GM12872 (cell line): ENCODE measurements at regions not wholly inside any gene's neighbourhood (a gene's known extent, or its start where the extent isn't known, plus 50 kb on each side); places are given as distances from the start of the nearest gene placed in this dataset.

Experiments
- TF ChIP-seq, protein P1 (sequence below): IDR thresholded peaks from 3 replicates; pipeline ENCODE4 v1.5.1; 2011; ENCODE audit warnings: low read depth, mild to moderate bottlenecking, low read length, moderate library complexity; ENCODE audit not compliant: insufficient read depth

DNA sequence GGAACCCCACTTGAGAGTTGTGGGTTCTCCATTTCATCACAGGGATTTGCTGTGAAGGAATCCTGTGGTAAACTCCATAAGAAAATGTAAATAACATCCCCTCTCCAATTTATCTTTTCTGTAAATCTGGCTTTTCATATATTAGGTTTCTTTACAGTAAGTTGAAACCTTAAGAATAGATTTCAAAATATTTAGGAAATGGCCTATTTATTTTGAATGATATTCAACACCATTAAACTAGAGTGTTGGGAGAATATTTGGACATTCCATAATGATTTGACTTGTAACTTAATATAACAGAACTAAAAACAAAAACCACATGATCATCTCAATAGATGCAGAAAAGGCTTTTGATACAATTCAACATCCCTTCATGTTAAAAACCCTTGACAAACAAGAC lies 197.3 kb upstream of the PGRMC2 start:
- TF ChIP-seq, protein P1, sequence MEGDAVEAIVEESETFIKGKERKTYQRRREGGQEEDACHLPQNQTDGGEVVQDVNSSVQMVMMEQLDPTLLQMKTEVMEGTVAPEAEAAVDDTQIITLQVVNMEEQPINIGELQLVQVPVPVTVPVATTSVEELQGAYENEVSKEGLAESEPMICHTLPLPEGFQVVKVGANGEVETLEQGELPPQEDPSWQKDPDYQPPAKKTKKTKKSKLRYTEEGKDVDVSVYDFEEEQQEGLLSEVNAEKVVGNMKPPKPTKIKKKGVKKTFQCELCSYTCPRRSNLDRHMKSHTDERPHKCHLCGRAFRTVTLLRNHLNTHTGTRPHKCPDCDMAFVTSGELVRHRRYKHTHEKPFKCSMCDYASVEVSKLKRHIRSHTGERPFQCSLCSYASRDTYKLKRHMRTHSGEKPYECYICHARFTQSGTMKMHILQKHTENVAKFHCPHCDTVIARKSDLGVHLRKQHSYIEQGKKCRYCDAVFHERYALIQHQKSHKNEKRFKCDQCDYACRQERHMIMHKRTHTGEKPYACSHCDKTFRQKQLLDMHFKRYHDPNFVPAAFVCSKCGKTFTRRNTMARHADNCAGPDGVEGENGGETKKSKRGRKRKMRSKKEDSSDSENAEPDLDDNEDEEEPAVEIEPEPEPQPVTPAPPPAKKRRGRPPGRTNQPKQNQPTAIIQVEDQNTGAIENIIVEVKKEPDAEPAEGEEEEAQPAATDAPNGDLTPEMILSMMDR: no peak

DNA sequence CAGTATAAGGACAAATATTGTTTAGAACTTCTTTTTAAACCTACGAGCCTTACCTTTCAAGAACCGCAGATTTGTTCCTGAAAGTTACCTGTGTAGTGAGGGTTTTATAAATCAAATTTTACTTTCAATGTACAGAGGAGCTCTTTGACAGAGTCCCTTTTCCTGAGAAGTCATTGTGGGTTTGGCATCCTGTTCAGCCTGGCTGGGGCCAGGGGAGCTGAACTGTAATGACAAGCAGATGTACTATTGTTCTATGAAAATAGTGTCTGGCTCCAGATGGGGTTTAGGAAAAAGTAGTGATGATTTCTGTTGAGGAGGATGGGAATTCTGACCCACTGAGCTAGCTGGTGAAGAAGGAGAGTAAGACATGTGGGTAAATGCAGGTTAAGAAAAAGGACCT lies 196.2 kb upstream of the PGRMC2 start:
- TF ChIP-seq, protein P1: no peak

DNA sequence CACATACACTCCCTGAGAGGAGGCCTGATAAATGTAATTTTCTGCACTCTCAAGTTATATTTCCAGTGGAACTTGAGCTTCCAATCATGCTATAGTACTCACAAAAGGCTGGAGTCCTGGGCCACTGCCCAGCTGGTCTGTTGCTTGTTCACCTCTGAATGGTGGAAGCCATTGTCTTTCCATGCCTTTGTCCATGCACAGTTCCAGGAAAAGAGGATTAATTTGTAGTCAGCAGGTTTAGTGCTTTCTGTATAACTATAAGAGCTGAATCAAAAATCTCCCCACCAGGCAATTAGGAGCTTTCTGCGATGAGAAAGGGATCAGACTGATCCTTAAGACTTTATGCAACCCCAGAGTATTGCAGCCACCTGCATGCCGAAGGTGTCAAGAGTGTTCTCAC lies 195.4 kb upstream of the PGRMC2 start:
- TF ChIP-seq, protein P1: no peak

DNA sequence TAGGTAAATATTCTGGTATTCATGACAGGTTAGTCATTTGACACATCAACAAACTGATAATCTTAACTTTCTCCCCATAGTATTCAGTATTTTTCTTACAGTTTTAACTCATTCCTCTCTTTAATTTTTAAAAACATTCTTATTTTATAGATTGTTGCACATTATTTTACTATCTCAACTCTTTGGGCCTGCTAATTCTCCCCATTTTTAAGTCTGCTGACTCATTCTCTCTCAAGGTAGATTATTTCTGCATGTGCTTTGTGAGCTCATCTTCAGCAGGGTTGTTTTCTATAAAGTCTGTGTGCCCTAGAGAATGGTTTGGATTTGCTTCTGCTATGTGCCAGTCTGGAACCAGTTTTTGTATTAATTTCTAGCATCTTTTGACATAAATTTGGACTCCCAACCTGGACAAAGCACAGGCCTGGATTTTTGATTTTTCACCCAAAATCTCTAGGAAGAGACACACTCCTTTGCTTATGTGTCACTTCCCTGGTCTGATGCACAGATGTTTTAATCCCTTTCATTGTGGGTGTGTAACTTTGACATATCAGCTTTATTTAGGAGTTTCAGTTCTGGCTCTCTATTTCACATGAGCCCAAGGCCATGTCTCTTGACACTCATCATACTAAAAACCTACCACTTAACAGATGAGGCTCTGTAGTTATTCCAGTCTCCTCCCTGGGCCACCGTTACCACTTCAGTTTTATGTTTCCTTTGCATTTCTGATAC lies 194.3 kb upstream of the PGRMC2 start:
- TF ChIP-seq, protein P1: no peak

DNA sequence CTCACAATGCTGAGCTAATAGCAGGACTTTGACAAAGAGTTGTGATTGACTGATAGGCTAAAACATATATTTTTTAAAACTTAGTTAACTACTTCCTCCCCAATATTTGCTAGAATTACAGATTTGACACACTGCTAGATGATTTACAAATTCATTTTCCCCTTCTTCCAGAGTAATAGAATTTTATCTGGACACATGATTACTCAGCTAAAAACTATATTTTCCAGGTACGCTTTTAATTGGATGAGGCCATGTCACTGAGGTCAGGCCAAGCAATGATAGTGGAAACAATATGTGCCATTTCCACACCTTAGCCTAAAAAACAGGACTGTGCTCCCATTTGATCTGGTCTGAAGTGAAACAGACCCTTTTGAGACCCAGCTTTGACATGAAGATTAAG lies 193.3 kb upstream of the PGRMC2 start:
- TF ChIP-seq, protein P1: no peak

DNA sequence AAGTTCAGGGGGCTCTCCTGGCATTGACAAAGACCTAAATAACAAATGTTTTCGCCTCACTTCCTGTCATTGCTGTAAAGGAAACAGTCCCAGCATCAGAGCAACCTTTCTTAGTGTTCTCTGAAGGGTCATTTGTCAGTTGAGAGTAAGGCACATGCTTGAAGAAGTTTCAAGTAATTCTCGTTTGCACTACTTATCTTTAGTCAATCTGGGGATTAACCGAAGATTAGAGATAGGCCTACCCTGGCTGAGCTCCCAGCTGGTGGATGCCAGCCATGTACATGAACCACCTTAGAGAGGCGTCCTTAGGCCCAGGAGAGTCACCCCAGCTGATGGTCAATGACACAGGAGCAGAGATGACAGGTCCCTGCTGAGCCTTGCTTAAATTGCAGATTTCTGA lies 189.9 kb upstream of the PGRMC2 start:
- TF ChIP-seq, protein P1: no peak

DNA sequence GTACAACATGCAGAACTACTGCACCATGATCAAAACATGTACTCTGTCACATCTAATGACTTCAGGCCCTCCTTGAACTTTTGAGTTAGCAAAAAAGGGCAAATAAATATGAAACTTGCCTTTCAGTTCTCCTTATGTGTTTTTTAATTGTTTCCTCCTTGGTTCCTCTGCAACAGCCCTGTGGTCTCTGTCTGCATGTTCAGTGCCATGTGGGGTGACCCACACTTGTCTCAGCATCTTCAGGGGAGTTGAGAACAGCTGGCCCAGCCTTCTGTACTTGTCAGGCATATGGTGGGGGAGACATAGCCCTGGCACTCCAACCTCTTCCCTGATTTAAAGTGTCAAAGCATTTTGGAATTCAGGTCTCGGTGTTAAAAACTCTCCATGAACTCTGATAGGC lies 188.0 kb upstream of the PGRMC2 start:
- TF ChIP-seq, protein P1: no peak
